Subcutaneous abdominal adipose tissue (tissue), 5 donors: ENCODE measurements at regions not wholly inside any gene's neighbourhood (a gene's known extent, or its start where the extent isn't known, plus 50 kb on each side); places are given as distances from the start of the nearest gene placed in this dataset.
A peak's percentile ranks its signal among the peaks of the same experiment; 100 is the strongest.
"Not testable (repeated sequence)": the region's sequence is repeated elsewhere in the genome, so short reads cannot be mapped to it uniquely, and the experiment has no call there.

Source experiments
- H3K27ac ChIP-seq: one replicate; pipeline ENCODE4 v1.7.0; 2013; ENCODE audit warnings: low read depth, mild to moderate bottlenecking, inconsistent platforms, low read length, moderate library complexity
- H3K27me3 ChIP-seq, 5 donors: one replicate each; pipeline ENCODE4 v1.7.0; 2013; ENCODE audit warnings: low read length in 5 of 5, inconsistent platforms in 1 of 5; ENCODE audit not compliant: control insufficient read depth in 5 of 5, insufficient read depth in 4 of 5
- H3K36me3 ChIP-seq, 5 donors: one replicate each; pipeline ENCODE4 v1.7.0; 2013; ENCODE audit warnings: low read length in 5 of 5; ENCODE audit not compliant: control insufficient read depth in 5 of 5, insufficient read depth in 5 of 5
- H3K4me1 ChIP-seq, 5 donors: one replicate each; pipeline ENCODE4 v1.7.0; 2013; ENCODE audit warnings: low read length in 5 of 5, mild to moderate bottlenecking in 3 of 5, moderate library complexity in 1 of 5; ENCODE audit not compliant: control insufficient read depth in 5 of 5, insufficient read depth in 5 of 5
- H3K4me3 ChIP-seq, 5 donors: one replicate each; pipeline ENCODE4 v1.7.0; 2013; ENCODE audit warnings: low read length in 5 of 5, low read depth in 1 of 5
- H3K9ac ChIP-seq, 5 donors: one replicate each; pipeline ENCODE4 v1.7.0; 2013; ENCODE audit warnings: low read length in 5 of 5, mild to moderate bottlenecking in 4 of 5, moderate library complexity in 3 of 5
- H3K9me3 ChIP-seq, 5 donors: one replicate each; pipeline ENCODE4 v1.7.0; 2013; ENCODE audit warnings: low read length in 5 of 5; ENCODE audit not compliant: control insufficient read depth in 5 of 5
- donor health status: healthy.
- donor health status: healthy.
- donor health status: healthy.
- donor health status: healthy.
- donor health status: healthy.

- H3K4me3 ChIP-seq, H3K27me3 ChIP-seq, H3K27ac ChIP-seq, H3K9me3 ChIP-seq, H3K9ac ChIP-seq, H3K36me3 ChIP-seq, H3K4me1 ChIP-seq: not testable (repeated sequence)
Observed at GRCh38 chr9:61817127-61817705, 627.4 kb downstream of the SPATA31A7 start.

DNA sequence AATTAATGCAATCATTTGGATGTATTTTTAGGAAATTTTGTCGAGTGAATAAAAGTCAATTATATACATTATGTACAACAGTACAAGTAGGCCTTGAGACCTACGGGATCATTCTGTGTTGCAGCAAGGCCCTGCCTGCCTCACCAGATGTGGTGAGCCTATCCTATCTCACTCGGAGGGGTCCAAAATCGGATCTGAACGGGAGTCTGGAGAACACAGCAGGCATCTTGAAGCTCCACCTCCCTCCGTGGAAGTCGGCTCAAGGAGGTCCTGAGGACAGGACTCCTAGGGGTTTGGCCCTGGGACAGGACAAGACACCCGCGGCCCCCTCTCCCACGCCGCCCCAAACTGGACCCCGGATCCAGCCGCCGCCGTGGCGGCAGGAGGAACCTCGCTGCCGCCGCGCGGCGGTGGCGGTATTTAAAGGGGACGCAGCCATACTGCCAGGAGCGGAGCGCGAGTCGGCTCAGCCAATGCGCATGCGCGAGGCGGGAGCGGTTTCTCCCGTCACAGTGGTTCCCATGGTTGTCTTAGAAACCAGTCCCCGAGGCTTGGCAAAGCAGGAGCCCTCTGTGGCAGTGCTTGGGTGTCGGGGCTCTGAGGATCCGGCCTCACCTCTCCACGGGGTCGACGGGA, 663.9 kb downstream of the SPATA31A7 start:
- not testable (repeated sequence) for H3K4me1 ChIP-seq, H3K9ac ChIP-seq, H3K27me3 ChIP-seq, H3K9me3 ChIP-seq, H3K36me3 ChIP-seq, H3K27ac ChIP-seq, H3K4me3 ChIP-seq

DNA sequence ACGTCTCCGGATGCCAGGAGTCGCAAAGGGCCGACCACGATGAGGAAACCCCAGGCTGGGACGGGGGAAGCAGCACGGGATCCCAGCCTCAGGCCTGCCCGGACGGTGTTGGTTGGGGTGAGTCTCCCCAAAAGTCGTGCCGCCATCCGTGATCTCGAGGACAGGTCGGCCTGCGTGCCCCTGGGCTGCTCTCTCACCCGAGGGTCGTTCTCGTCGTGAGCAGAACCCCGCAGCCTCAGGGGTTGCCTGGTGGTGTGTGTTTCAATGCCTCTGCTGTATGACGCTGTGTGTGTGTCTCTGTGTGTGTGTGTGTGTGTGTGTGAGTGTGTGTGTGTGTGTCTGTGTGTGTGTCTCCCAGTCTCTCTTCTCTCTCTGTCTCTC, 664.4 kb downstream of the SPATA31A7 start:
- H3K4me1 ChIP-seq, H3K27ac ChIP-seq, H3K4me3 ChIP-seq, H3K9ac ChIP-seq, H3K9me3 ChIP-seq, H3K36me3 ChIP-seq, H3K27me3 ChIP-seq: not testable (repeated sequence)

DNA sequence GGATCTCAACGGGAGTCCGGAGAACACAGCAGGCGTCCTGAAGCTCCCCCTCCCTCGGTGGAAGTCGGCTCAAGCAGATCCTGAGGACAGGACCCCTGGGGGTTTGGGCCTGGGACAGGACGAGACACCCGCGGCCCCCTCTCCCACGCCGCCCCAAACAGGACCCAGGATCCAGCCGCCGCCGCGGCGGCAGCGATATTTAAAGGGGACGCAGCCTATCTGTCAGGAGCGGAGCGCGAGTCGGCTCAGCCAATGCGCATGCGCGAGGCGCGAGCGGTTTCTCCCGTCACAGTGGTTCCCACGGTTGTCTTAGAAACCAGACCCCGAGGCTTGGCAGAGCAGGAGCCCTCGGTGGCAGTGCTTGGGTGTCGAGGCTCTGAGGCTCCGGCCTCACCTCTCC, 666.4 kb downstream of the SPATA31A7 start:
- H3K27ac ChIP-seq, H3K9me3 ChIP-seq, H3K36me3 ChIP-seq, H3K4me1 ChIP-seq, H3K4me3 ChIP-seq, H3K9ac ChIP-seq, H3K27me3 ChIP-seq: not testable (repeated sequence)

GRCh38 chr9:61856858-61857453, 667.1 kb downstream of the SPATA31A7 start:
- not testable (repeated sequence) for H3K27me3 ChIP-seq, H3K9me3 ChIP-seq, H3K27ac ChIP-seq, H3K9ac ChIP-seq, H3K4me1 ChIP-seq, H3K36me3 ChIP-seq, H3K4me3 ChIP-seq

DNA sequence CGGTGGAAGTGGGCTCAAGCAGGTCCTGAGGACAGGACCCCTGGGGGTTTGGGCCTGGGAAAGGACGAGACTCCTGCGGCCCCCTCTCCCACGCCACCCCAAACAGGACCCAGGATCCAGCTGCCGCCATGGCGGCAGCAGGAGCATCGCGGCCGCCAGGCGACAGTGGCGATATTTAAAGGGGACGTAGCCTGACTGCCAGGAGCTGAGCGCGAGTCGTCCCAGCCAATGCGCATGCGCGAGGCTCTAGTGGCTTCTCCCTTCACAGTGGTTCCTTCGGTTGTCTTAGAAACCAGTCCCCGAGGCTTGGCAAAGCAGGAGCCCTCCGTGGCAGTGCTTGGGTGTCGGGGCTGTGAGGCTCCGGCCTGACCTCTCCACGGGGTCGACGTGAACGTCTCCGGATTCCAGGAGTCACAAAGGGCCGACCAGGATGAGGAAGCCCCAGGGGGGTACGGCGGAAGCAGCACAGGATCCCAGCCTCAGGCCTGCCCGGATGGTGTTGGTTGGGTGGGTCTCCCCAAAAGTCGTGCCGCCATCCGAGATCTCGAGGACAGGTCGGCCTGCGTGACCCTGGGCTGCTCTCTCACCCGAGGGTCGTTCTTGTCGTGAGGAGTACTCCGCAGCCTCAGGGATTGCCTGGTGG, 668.0 kb downstream of the SPATA31A7 start:
- not testable (repeated sequence) for H3K27ac ChIP-seq, H3K9me3 ChIP-seq, H3K36me3 ChIP-seq, H3K4me3 ChIP-seq, H3K4me1 ChIP-seq, H3K9ac ChIP-seq, H3K27me3 ChIP-seq

DNA sequence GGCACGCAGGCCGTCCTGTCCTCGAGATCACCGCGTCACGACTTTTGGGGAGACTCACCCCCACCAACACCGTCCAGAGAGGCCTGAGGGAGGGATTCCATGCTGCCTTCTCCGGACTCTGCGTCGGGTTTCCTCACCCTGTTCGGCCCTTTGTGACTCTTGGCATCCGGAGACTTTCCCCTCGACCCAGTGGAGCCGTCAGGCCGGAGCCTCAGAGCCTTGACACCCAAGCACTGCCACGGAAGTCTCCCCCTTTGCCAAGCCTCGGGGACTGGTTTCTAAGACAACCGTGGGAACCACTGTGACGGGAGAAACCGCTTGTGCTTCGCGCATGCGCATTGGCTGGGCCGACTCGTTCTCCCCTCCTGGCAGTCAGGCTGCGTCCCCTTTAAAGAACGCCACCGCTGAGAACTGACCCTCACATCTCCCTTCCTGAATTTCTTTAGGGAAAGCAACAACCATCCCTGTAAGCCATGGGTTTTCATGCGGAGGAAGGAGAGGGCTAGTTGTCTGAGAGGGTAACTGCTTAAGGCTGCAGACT, 672.7 kb downstream of the SPATA31A7 start:
- H3K9me3 ChIP-seq, H3K4me1 ChIP-seq, H3K36me3 ChIP-seq, H3K27me3 ChIP-seq, H3K27ac ChIP-seq, H3K9ac ChIP-seq: not testable (repeated sequence)
- peak overlapping the region in 1 of 5 donors; percentile 32 for H3K4me3 ChIP-seq

- H3K9ac ChIP-seq, H3K9me3 ChIP-seq, H3K4me1 ChIP-seq, H3K27ac ChIP-seq, H3K4me3 ChIP-seq, H3K36me3 ChIP-seq, H3K27me3 ChIP-seq: not testable (repeated sequence)
Observed at GRCh38 chr9:61864463-61864862, 674.6 kb downstream of the SPATA31A7 start.

DNA sequence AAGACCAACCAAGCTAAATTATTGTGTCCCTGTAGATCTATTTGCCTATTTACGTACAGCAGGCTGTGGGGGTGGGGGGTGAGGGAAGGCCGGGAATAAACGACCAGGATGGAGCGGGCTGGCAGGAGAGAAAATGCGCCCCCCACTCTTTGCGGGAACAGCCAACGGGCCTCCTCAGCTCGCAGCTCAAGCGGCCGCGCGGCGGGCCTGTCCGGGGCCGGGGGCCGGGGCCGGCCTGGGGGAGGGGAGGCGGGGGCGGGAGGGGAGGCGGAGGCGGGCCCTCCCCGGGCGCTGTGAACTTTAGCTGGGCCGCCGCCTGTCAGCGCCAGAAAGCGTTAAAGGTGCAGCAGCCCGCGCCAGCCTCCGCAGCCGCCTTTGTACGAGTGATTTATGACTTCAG, 679.1 kb downstream of the SPATA31A7 start:
- not testable (repeated sequence) for H3K27ac ChIP-seq, H3K4me1 ChIP-seq, H3K9ac ChIP-seq, H3K4me3 ChIP-seq, H3K36me3 ChIP-seq, H3K9me3 ChIP-seq, H3K27me3 ChIP-seq

DNA sequence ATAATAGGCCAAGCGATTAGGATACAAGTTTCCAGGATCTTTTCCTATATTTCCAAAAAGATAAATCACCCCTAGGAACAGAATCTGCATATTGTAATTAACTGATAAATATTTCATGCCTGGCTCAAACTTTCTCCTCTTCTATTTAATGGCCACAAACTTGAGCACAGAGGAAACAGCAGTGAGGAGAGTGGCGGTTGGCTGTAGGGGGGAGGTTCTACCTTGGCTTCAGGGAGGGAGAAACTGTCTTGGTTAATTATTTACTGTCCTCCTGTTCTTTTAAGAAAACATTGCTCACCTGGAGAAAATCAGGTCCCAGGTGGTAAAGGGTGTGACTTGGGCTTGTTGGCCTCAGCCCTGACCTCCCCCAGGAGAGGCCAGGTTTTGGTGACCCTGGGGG, 682.5 kb downstream of the SPATA31A7 start:
- H3K4me1 ChIP-seq, H3K27me3 ChIP-seq, H3K4me3 ChIP-seq, H3K36me3 ChIP-seq, H3K9me3 ChIP-seq, H3K27ac ChIP-seq, H3K9ac ChIP-seq: not testable (repeated sequence)
